ENCODE measurements at regions not wholly inside any gene's neighbourhood (a gene's known extent, or its start where the extent isn't known, plus 50 kb on each side); places are given as distances from the start of the nearest gene placed in this dataset.

- TF ChIP-seq SIN3A (IDR thresholded peaks at IDR 0.05; ENCODE audit: borderline replicate concordance, insufficient read depth, low read length) (no peak), REST (IDR thresholded peaks at IDR 0.05; ENCODE audit: insufficient read depth in 1 of 2, low read depth in 2 of 2, low read length in 2 of 2) (no peak), POLR2AphosphoS5 (IDR thresholded peaks at IDR 0.05; ENCODE audit: low read depth, low read length) (no peak), TAF1 (IDR thresholded peaks at IDR 0.05; ENCODE audit: borderline replicate concordance, insufficient read depth, low read length) (no peak), FOXP2 (optimal IDR thresholded peaks at IDR 0.05; ENCODE audit: borderline replicate concordance, extremely low read depth, extremely low read length, insufficient read depth) (no peak)
These were observed 165.6 kb upstream of the STARD13 start for GRCh38 chr13:33450956-33451709.

- TF ChIP-seq TAF1 (IDR thresholded peaks at IDR 0.05; ENCODE audit: borderline replicate concordance, insufficient read depth, low read length) (no peak), POLR2AphosphoS5 (IDR thresholded peaks at IDR 0.05; ENCODE audit: low read depth, low read length) (no peak), SIN3A (IDR thresholded peaks at IDR 0.05; ENCODE audit: borderline replicate concordance, insufficient read depth, low read length) (no peak), REST (IDR thresholded peaks at IDR 0.05; ENCODE audit: insufficient read depth in 1 of 2, low read depth in 2 of 2, low read length in 2 of 2) (no peak), FOXP2 (optimal IDR thresholded peaks at IDR 0.05; ENCODE audit: borderline replicate concordance, extremely low read depth, extremely low read length, insufficient read depth) (no peak)
These were observed 167.4 kb upstream of the STARD13 start for GRCh38 chr13:33452873-33453517.

DNA sequence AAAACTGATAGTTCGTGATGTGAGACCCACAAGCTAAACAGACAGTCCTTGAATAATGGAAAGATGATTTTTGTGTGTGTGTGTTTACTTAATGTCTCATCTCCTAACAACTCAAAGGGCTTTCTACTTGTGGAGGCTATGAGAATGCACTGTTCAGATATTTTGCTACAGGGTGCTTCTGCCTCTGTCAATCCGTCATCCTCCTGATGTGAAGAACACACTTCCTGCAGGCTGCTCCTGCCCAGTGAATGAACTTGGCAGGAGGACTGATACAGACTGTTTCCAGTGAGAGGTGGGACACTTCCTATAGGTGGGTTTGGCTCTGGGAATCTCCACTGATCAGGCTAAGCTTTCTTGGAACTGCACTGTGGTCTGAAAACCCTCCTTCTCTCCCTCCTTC lies 168.4 kb upstream of the STARD13 start:
- TF ChIP-seq POLR2AphosphoS5 (IDR thresholded peaks at IDR 0.05; ENCODE audit: low read depth, low read length) (no peak), FOXP2 (optimal IDR thresholded peaks at IDR 0.05; ENCODE audit: borderline replicate concordance, extremely low read depth, extremely low read length, insufficient read depth) (no peak), SIN3A (IDR thresholded peaks at IDR 0.05; ENCODE audit: borderline replicate concordance, insufficient read depth, low read length) (no peak), TAF1 (IDR thresholded peaks at IDR 0.05; ENCODE audit: borderline replicate concordance, insufficient read depth, low read length) (no peak), REST (IDR thresholded peaks at IDR 0.05; ENCODE audit: insufficient read depth in 1 of 2, low read depth in 2 of 2, low read length in 2 of 2) (no peak)

DNA sequence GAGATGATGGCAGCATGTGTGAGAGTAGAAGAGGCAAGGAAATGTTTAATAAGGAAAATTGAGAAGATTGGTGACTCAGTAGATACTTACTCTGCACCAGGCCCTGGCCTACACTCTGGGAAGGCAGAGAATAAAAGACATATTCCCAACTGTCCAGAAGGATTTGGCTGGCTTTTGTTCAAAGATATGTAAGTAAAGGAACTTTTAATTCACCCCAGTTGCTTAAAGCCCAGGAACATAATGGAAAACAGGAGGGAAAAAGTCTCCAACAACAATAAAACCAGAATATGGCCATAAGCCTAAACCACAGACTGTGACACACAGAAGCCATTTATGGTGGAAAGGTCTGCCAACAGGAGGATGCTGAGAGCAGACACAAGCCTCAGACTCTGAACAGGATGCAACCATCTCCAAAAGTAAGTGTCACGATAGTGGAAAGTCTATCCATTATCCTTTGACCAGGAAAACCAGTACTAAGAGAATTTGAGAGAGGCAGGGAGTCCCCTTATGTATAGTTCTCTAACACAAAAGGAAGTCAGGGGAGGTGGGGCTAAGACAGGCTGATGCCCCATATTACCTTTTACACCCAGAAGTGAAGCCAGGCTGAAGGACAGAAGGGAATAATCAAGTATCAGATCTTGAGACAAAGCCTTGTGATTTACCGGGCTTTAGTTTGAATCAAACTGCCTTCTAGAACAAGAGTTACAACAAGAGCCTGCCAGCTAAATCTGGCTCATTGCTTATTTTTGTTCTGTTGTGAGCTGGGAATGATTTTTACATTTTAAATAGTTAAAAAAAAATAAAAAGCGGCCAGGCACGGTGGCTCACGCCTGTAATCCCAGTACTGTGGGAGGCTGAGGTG lies 169.5 kb upstream of the STARD13 start:
- no peak for TF ChIP-seq POLR2AphosphoS5 (IDR thresholded peaks at IDR 0.05; ENCODE audit: low read depth, low read length)
- no peak for TF ChIP-seq TAF1 (IDR thresholded peaks at IDR 0.05; ENCODE audit: borderline replicate concordance, insufficient read depth, low read length)
- no peak for TF ChIP-seq FOXP2 (optimal IDR thresholded peaks at IDR 0.05; ENCODE audit: borderline replicate concordance, extremely low read depth, extremely low read length, insufficient read depth)
- TF ChIP-seq REST (IDR thresholded peaks at IDR 0.05; ENCODE audit: insufficient read depth in 1 of 2, low read depth in 2 of 2, low read length in 2 of 2): no peak
- TF ChIP-seq SIN3A (IDR thresholded peaks at IDR 0.05; ENCODE audit: borderline replicate concordance, insufficient read depth, low read length): no peak
